Upper lobe of left lung (tissue), 6 donors: ENCODE measurements at regions not wholly inside any gene's neighbourhood (a gene's known extent, or its start where the extent isn't known, plus 50 kb on each side); places are given as distances from the start of the nearest gene placed in this dataset.
A peak's percentile ranks its signal among the peaks of the same experiment; 100 is the strongest.
"Not testable (repeated sequence)": the region's sequence is repeated elsewhere in the genome, so short reads cannot be mapped to it uniquely, and the experiment has no call there.

ENCODE experiments used
- ATAC-seq, 2 donors: fragments of 200-7000 bp; cut with Tn5 transposase; one replicate each; pipeline ENCODE4 v1.9.1; 2022; ENCODE audit warnings: mild to moderate bottlenecking in 2 of 2, moderate library complexity in 2 of 2; ENCODE audit not compliant: low FRiP score in 2 of 2
- DNase-seq, 2 donors: peaks; one replicate each; pipeline ENCODE4 v3.0.0-alpha.2; 2019 to 2020
- H3K27ac ChIP-seq, 4 donors: fragments of 200-600 bp; sonication (generic); one replicate each; pipeline ENCODE4 v1.5.1; 2016 to 2019
- H3K27me3 ChIP-seq, 4 donors: fragments of 200-600 bp; sonication (generic); one replicate each; pipeline ENCODE4 v1.5.1; 2017 to 2019
- H3K36me3 ChIP-seq, 4 donors: fragments of 200-600 bp; sonication (generic); one replicate each; pipeline ENCODE4 v1.5.1; 2016 to 2019
- H3K4me1 ChIP-seq, 4 donors: fragments of 200-600 bp; sonication (generic); one replicate each; pipeline ENCODE4 v1.5.1; 2018 to 2019
- H3K4me3 ChIP-seq, 4 donors: fragments of 200-600 bp; sonication (generic); one replicate each; pipeline ENCODE4 v1.5.1; 2017 to 2019; ENCODE audit warnings: mild to moderate bottlenecking in 2 of 4, moderate library complexity in 1 of 4
- H3K9me3 ChIP-seq, 4 donors: fragments of 200-600 bp; sonication (generic); one replicate each; pipeline ENCODE4 v1.5.1; 2018 to 2019
- EP300 ChIP-seq, 4 donors: sonication (generic); formaldehyde crosslinking; IDR thresholded peaks; one replicate each; pipeline ENCODE4 v1.5.1; 2017; ENCODE audit warnings: antibody characterized with exemption in 4 of 4, control low read depth in 2 of 4
- POLR2A ChIP-seq, 4 donors: fragments of 450-650 bp; IDR thresholded peaks; one replicate each; pipeline ENCODE4 v1.5.1; 2016 to 2017; ENCODE audit warnings: antibody characterized with exemption in 4 of 4, mild to moderate bottlenecking in 2 of 4
- POLR2AphosphoS5 ChIP-seq, 2 donors: sonication (generic); formaldehyde crosslinking; IDR thresholded peaks; one replicate each; pipeline ENCODE4 v1.5.1; 2017; ENCODE audit warnings: antibody characterized with exemption in 2 of 2
- WGBS, 2 donors: methylation state at CpG; one replicate each; pipeline ENCODE4 v1.1.5; 2017 to 2018; 5-methylcytosine and 5-hydroxymethylcytosine counted together
- TF ChIP-seq, protein P1 (sequence below), 6 experiments: fragments of 450-650 bp in 4 of 6; fragments of 200-600 bp in 2 of 6; sonication (generic) in 2 of 6; IDR thresholded peaks; one replicate each; pipeline ENCODE4 v1.5.1; 2016 to 2019; ENCODE audit warnings: antibody characterized with exemption in 6 of 6
- donor health status: DM: no; HTN: no; CAD: no; lungs with moderate emphysema.
- donor health status: DM: no; HTN: yes; CAD: no; lungs with severe emphysema.

DNA sequence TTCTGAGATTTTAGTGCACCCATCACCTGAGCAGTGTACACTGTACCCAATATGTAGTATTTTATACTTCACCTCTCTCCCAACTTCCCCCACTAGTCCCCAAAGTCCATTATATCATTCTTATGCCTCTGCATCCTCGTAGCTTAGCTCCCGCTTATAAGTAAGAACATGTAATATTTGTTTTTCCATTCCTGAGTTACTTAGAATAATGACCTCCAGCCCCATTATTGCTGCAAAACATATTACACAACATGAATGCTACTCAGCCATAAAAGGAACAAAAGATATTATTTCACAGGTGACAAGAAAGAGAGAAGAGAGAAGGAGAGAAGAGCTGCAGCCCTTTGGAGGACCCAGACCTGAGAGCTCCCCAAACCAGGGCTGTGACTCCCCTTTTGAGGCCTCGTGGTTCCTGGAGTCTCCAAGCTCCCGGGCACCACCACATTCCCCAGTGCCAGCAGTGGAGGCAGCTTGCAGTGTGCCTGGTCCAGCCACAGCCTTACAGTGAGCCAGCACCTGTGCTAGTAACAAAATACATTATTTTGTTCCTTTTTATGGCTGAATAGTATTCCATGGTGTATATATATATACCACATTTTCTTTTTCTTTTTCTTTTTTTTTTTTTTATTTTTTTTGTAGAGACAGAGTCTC is 194.5 kb upstream of the DAB2 start:
- no peaks in the 10 kb centered on the region for H3K36me3 ChIP-seq
- H3K4me1 ChIP-seq: no peaks in the 10 kb centered on the region
- H3K4me3 ChIP-seq: no peak overlapping the region
- DNase-seq (no peak), ATAC-seq (no peak)
- no peak for TF ChIP-seq POLR2A (IDR thresholded peaks at IDR 0.05)
- H3K27me3 ChIP-seq: no peaks in the 10 kb centered on the region
- no peak overlapping the region for H3K27ac ChIP-seq
- 81 to 82% methylated on average over 4 of the region's 4 CpGs for WGBS, 2 donors
- H3K9me3 ChIP-seq: no peaks in the 10 kb centered on the region

DNA sequence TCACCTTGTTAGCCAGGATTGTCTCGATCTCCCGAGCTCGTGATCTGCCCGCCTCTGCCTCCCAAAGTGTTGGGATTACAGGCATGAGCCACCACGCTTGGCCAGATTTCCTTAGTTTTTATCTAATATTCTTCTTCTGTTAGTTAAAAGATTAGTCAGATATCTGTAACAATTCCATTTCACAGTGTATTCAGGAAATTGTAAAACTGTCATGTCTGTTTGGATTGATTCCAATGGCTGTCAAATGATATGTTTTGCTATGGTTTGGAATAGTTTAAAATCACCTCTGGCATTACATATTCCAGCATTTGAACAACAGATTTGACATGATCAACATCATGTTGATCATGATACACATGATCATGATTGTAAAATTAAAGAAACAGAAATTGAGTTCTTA is 193.6 kb upstream of the DAB2 start:
- Histone ChIP-seq H3K4me1 (no peaks in the 10 kb centered on the region), H3K9me3 (no peaks in the 10 kb centered on the region), H3K36me3 (no peaks in the 10 kb centered on the region), H3K27ac (no peak overlapping the region), H3K4me3 (no peak overlapping the region), H3K27me3 (no peaks in the 10 kb centered on the region)
- no peak for DNase-seq
- no peak for TF ChIP-seq EP300 (IDR thresholded peaks at IDR 0.05)
- no peak for ATAC-seq
- WGBS, 2 donors: 89 to 90% methylated on average over 5 of the region's 5 CpGs

GRCh38 chr5:39616131-39616530 is 191.4 kb upstream of the DAB2 start:
- Histone ChIP-seq H3K4me3 (no peak overlapping the region), H3K27me3 (no peaks in the 10 kb centered on the region), H3K36me3 (no peaks in the 10 kb centered on the region), H3K4me1 (no peaks in the 10 kb centered on the region), H3K9me3 (no peaks in the 10 kb centered on the region), H3K27ac (no peak overlapping the region)
- 32 to 39% methylated on average over 1 of the region's 1 CpG for WGBS, 2 donors
- DNase-seq (no peak), ATAC-seq (no peak)
- TF ChIP-seq POLR2AphosphoS5 (IDR thresholded peaks at IDR 0.05): no peak
- TF ChIP-seq, protein P1, sequence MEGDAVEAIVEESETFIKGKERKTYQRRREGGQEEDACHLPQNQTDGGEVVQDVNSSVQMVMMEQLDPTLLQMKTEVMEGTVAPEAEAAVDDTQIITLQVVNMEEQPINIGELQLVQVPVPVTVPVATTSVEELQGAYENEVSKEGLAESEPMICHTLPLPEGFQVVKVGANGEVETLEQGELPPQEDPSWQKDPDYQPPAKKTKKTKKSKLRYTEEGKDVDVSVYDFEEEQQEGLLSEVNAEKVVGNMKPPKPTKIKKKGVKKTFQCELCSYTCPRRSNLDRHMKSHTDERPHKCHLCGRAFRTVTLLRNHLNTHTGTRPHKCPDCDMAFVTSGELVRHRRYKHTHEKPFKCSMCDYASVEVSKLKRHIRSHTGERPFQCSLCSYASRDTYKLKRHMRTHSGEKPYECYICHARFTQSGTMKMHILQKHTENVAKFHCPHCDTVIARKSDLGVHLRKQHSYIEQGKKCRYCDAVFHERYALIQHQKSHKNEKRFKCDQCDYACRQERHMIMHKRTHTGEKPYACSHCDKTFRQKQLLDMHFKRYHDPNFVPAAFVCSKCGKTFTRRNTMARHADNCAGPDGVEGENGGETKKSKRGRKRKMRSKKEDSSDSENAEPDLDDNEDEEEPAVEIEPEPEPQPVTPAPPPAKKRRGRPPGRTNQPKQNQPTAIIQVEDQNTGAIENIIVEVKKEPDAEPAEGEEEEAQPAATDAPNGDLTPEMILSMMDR (IDR thresholded peaks at IDR 0.05): no peak
- TF ChIP-seq EP300 (IDR thresholded peaks at IDR 0.05): no peak
- TF ChIP-seq POLR2A (IDR thresholded peaks at IDR 0.05): no peak

DNA sequence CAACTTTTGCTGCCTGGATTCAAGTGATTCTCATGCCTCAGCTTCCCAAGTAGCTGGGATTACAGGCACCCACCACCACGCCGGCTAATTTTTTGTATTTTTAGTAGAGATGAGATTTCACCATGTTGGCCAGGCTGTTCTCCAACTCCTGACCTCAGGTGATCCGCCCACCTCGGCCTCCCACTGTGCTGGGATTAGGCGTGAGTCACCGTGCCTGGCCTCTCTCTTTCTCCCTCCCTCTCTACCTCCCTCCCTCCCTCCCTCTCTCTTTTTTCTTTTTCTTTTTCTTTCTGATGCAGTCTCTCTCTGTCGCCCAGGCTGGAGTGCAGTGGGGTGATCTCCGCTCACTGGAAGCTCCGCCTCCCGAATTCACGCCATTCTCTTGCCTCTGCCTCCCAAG is 186.3 kb upstream of the DAB2 start:
- not testable (repeated sequence) for H3K4me3 ChIP-seq, H3K27ac ChIP-seq, ATAC-seq, DNase-seq, H3K4me1 ChIP-seq, H3K9me3 ChIP-seq, H3K27me3 ChIP-seq, H3K36me3 ChIP-seq
- WGBS, 2 donors: 93 to 95% methylated on average over 11 of the region's 11 CpGs

GRCh38 chr5:39608024-39608423 is 183.2 kb upstream of the DAB2 start:
- no peak overlapping the region for H3K4me3 ChIP-seq
- no peaks in the 10 kb centered on the region for H3K27me3 ChIP-seq
- WGBS, 2 donors: 60 to 73% methylated on average over 5 of the region's 5 CpGs
- TF ChIP-seq, protein P1 (IDR thresholded peaks at IDR 0.05): no peak
- no peak for TF ChIP-seq EP300 (IDR thresholded peaks at IDR 0.05)
- no peak for TF ChIP-seq POLR2AphosphoS5 (IDR thresholded peaks at IDR 0.05)
- no peak for TF ChIP-seq POLR2A (IDR thresholded peaks at IDR 0.05)
- H3K36me3 ChIP-seq: no peaks in the 10 kb centered on the region
- ATAC-seq: peak in 1 of 2 donors; percentile 87
- H3K4me1 ChIP-seq: no peaks in the 10 kb centered on the region
- DNase-seq: no peak
- no peak overlapping the region for H3K27ac ChIP-seq
- H3K9me3 ChIP-seq: no peaks in the 10 kb centered on the region

DNA sequence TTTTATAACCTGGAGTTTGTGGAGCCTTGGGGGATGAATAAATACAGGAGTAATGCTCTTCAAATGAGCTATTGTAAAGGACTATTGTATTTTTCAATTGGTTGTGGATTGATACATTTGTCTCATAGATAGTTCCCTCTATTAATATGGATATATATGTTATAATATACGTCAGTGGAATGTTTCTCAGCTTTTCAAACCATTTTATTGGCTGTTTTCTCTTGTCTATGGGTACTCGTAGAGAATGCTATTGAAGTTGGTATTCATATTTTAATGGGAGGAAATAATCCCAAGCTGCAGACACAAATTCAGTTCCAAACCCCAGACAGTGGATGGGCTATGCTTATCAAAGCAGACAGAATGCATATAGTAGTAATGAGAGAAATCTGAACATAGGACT is 181.8 kb upstream of the DAB2 start:
- Histone ChIP-seq H3K4me1 (no peaks in the 10 kb centered on the region), H3K9me3 (no peaks in the 10 kb centered on the region), H3K27ac (no peak overlapping the region), H3K27me3 (no peaks in the 10 kb centered on the region), H3K4me3 (no peak overlapping the region), H3K36me3 (no peaks in the 10 kb centered on the region)
- DNase-seq: no peak
- TF ChIP-seq POLR2A (IDR thresholded peaks at IDR 0.05) (no peak), EP300 (IDR thresholded peaks at IDR 0.05) (no peak), POLR2AphosphoS5 (IDR thresholded peaks at IDR 0.05) (no peak)
- TF ChIP-seq, protein P1 (IDR thresholded peaks at IDR 0.05): no peak
- WGBS, 2 donors: 90 to 91% methylated on average over 2 of the region's 2 CpGs
- ATAC-seq: no peak
